Heart right ventricle (tissue), 16 donors: ENCODE measurements at regions not wholly inside any gene's neighbourhood (a gene's known extent, or its start where the extent isn't known, plus 50 kb on each side); places are given as distances from the start of the nearest gene placed in this dataset.

Experiments used
- ATAC-seq, 8 donors: fragments of 200-7000 bp; cut with Tn5 transposase; one replicate each; pipeline ENCODE4 v1.9.1; 2020; ENCODE audit warnings: mild to moderate bottlenecking in 8 of 8, moderate library complexity in 8 of 8, moderate number of reproducible peaks in 1 of 8
- DNase-seq, 2 donors: peaks; one replicate each; pipeline ENCODE4 v3.0.0-alpha.2; 2020
- H3K27ac ChIP-seq, 10 donors: fragments of 200-600 bp; sonication (generic) in 2 of 10; one replicate each; pipeline versions ENCODE4 v1.5.0 to v1.8.0; 2020 to 2022; ENCODE audit warnings: mild to moderate bottlenecking in 3 of 10
- H3K27me3 ChIP-seq, 7 donors: fragments of 200-600 bp; one replicate each; pipeline ENCODE4 v1.8.0; 2021 to 2022; ENCODE audit warnings: mild to moderate bottlenecking in 2 of 7
- H3K36me3 ChIP-seq, 9 donors: fragments of 200-600 bp; sonication (generic) in 1 of 9; one replicate each; pipeline versions ENCODE4 v1.5.0 to v1.8.0; 2020 to 2022; ENCODE audit warnings: mild to moderate bottlenecking in 2 of 9
- H3K4me1 ChIP-seq, 9 donors: fragments of 200-600 bp; sonication (generic) in 1 of 9; one replicate each; pipeline versions ENCODE4 v1.5.0 to v1.8.0; 2020 to 2022; ENCODE audit warnings: mild to moderate bottlenecking in 4 of 9
- H3K4me3 ChIP-seq, 10 donors: fragments of 200-600 bp; sonication (generic) in 2 of 10; one replicate each; pipeline versions ENCODE4 v1.5.0 to v1.8.0; 2020 to 2022; ENCODE audit warnings: mild to moderate bottlenecking in 7 of 10, moderate library complexity in 2 of 10
- H3K9me3 ChIP-seq, 11 donors: fragments of 200-600 bp in 10 of 11; sonication (generic) in 2 of 11; one replicate each; pipeline versions ENCODE4 v1.5.0 to v1.8.0; 2013 to 2022; ENCODE audit warnings: mild to moderate bottlenecking in 2 of 11, control low read depth in 1 of 11, moderate library complexity in 1 of 11
- CTCF ChIP-seq, 9 donors: fragments of 200-600 bp; sonication (generic) in 2 of 9; IDR thresholded peaks; one replicate each; pipeline versions ENCODE4 v1.5.0 to v1.8.0; 2021 to 2022; ENCODE audit warnings: antibody characterized with exemption in 9 of 9, mild to moderate bottlenecking in 5 of 9, moderate library complexity in 1 of 9
- WGBS, 2 donors: extraction: QIAGEN DNeasy Blood & Tissue Kit; methylation state at CpG; one replicate each; pipeline ENCODE4 v1.1.7; 2013; ENCODE audit warnings: inconsistent platforms in 1 of 2; 5-methylcytosine and 5-hydroxymethylcytosine counted together
- intact Hi-C, 10 donors: fragments of 100-400 bp; cut with DNase I; formaldehyde crosslinking; loops; one replicate each; pipeline versions ENCODE4 v1.11.1 to v1.14.2; 2022
- donor health status: Arrhythmogenic right ventricular cardiomyopathy.
- donor health status: ischemic (EF 13 %, LVEDD 7.1; RV severe dilation, severe dysfunction).
- donor health status: healthy with polysubstance abuse.
- donor health status: DM: no; HTN: yes; CAD: no.
- donor health status: DM: no; HTN: no; CAD: no.
- donor health status: ischemic (EF 25% LVEDD 6.9; RV normal size, moderate dysfunction).
- donor health status: ischemic (EF 25% LVEDD 5.7; RV mildly dilated, moderate dysfunction).
- donor health status: healthy.
- donor health status: DM: yes; HTN: yes; CAD: no.
- donor health status: Ischemic cardiomyopathy.
- donor health status: ischemic (EF 35%, LVEDD 5.7; RV mildly dilated, moderate dysfunction).
- donor health status: nonischemic (EF 11% LVEDD 7.7; RV severe dilation, severe dysfunction).
- donor health status: DM: yes; HTN: yes; CAD: no.
- donor health status: PGD.
- donor health status: ischemic (EF 29% LVEDD 5.4; RV normal size, mild dysfunction).
- donor health status: nonischemic (EF 23%, LVEDD 6.1; RV moderate dilation, normal function).

- peak; percentile 15 to 27 for DNase-seq
- 33 to 52% methylated on average over 2 of the region's 2 CpGs for WGBS, 2 donors
- peak in 8 of 9 donors; percentile 19 to 65 (median 52) for TF ChIP-seq CTCF (IDR thresholded peaks at IDR 0.05)
- Histone ChIP-seq H3K9me3 (peaks cover 0 to 53% (median 14%) of the 10 kb centered on the region in 11 donors), H3K27ac (peak overlapping the region in 1 of 10 donors; percentile 11), H3K4me1 (peaks cover 0 to 6% (median 0%) of the 10 kb centered on the region in 9 donors), H3K27me3 (no peaks in the 10 kb centered on the region), H3K4me3 (no peak overlapping the region), H3K36me3 (no peaks in the 10 kb centered on the region)
- intact Hi-C loops: no loop called here
- peak; percentile 63 to 94 (median 82) for ATAC-seq
These were observed 129.8 kb downstream of the SATB1 start for GRCh38 chr3:18295171-18295920.

- DNase-seq: no peak
- TF ChIP-seq CTCF (IDR thresholded peaks at IDR 0.05): no peak
- intact Hi-C loops: no loop called here
These were observed 135.0 kb downstream of the SATB1 start for GRCh38 chr3:18290157-18290556.

GRCh38 chr3:18288243-18288642, 136.9 kb downstream of the SATB1 start:
- Histone ChIP-seq H3K36me3 (no peaks in the 10 kb centered on the region), H3K9me3 (peaks cover 0 to 6% (median 0%) of the 10 kb centered on the region in 11 donors), H3K4me3 (no peak overlapping the region), H3K27ac (no peak overlapping the region), H3K4me1 (no peaks in the 10 kb centered on the region), H3K27me3 (no peaks in the 10 kb centered on the region)
- intact Hi-C loops: no loop called here
- no peak for ATAC-seq
- no peak for TF ChIP-seq CTCF (IDR thresholded peaks at IDR 0.05)
- 46 to 50% methylated on average over 3 of the region's 3 CpGs for WGBS, 2 donors
- DNase-seq: no peak

More at GRCh38 chr3:18290157-18290556, 135.0 kb downstream of the SATB1 start:
- H3K4me3 ChIP-seq: no peak overlapping the region
- no peak overlapping the region for H3K27ac ChIP-seq
- H3K9me3 ChIP-seq: peaks cover 0 to 13% (median 0%) of the 10 kb centered on the region in 11 donors
- ATAC-seq: no peak
- no peaks in the 10 kb centered on the region for H3K36me3 ChIP-seq
- peaks cover 0 to 6% (median 0%) of the 10 kb centered on the region in 9 donors for H3K4me1 ChIP-seq
- H3K27me3 ChIP-seq: no peaks in the 10 kb centered on the region

GRCh38 chr3:18284716-18285115, 140.4 kb downstream of the SATB1 start:
- no peak overlapping the region for H3K4me3 ChIP-seq
- H3K4me1 ChIP-seq: peaks cover 0 to 8% (median 0%) of the 10 kb centered on the region in 9 donors
- H3K36me3 ChIP-seq: no peaks in the 10 kb centered on the region
- H3K27me3 ChIP-seq: no peaks in the 10 kb centered on the region
- 91 to 99% methylated on average over 2 of the region's 2 CpGs for WGBS, 2 donors
- TF ChIP-seq CTCF (IDR thresholded peaks at IDR 0.05): no peak
- DNase-seq: no peak
- no peaks in the 10 kb centered on the region for H3K9me3 ChIP-seq
- intact Hi-C loops: no loop called here
- no peak for ATAC-seq
- no peak overlapping the region for H3K27ac ChIP-seq
